ENCODE measurements at regions not wholly inside any gene's neighbourhood (a gene's known extent, or its start where the extent isn't known, plus 50 kb on each side); places are given as distances from the start of the nearest gene placed in this dataset.

GRCh38 chr3:8143186-8143585 lies 358.4 kb upstream of the LMCD1 start:
- Histone ChIP-seq H3K9ac (no peak overlapping the region), H4K20me1 (ENCODE audit: insufficient read depth) (no peaks in the 10 kb centered on the region), H2AFZ (ENCODE audit: low read depth) (no peak overlapping the region), H3K4me2 (no peak overlapping the region), H3K27me3 (ENCODE audit: insufficient read depth, low read depth) (no peaks in the 10 kb centered on the region), H3K4me3 (IDR thresholded peaks at IDR 0.05; ENCODE audit: insufficient read depth, low read depth, low read length) (no peak overlapping the region), H3K79me2 (ENCODE audit: insufficient read depth, low read depth) (no peaks in the 10 kb centered on the region), H3K4me1 (ENCODE audit: low read depth, poor library complexity, severe bottlenecking) (no peaks in the 10 kb centered on the region), H3K27ac (no peak overlapping the region), H3K36me3 (ENCODE audit: insufficient read depth) (no peaks in the 10 kb centered on the region)
- TF ChIP-seq CTCF (conservative IDR thresholded peaks at IDR 0.05; ENCODE audit: low read depth, low read length) = no peak

- Histone ChIP-seq H3K4me1 (ENCODE audit: low read depth, poor library complexity, severe bottlenecking) (no peaks in the 10 kb centered on the region), H3K27me3 (ENCODE audit: insufficient read depth, low read depth) (no peaks in the 10 kb centered on the region)
- no peak for TF ChIP-seq CTCF (conservative IDR thresholded peaks at IDR 0.05; ENCODE audit: low read depth, low read length)
These were observed 356.0 kb upstream of the LMCD1 start for GRCh38 chr3:8145661-8146060.

DNA sequence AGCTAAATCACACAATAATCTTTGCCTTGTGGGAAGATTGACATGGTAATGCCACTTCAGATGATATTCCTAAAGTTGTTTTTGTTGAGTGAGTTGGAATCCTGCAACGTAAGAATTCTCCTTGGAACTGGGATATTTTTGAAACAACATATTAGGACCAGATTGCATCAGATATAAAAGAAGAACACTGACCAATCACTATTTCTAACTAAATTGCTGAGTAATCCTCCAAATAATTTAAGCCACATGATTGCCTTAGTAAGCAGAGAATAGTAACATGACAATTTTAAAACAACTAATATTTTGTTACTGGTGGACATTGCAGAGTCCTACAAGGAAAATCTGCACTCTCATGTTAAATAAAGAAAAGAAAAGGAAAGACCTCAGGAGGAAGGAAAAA lies 353.9 kb upstream of the LMCD1 start:
- Histone ChIP-seq H3K9ac (no peak overlapping the region), H2AFZ (ENCODE audit: low read depth) (no peak overlapping the region), H4K20me1 (ENCODE audit: insufficient read depth) (no peaks in the 10 kb centered on the region), H3K36me3 (ENCODE audit: insufficient read depth) (no peaks in the 10 kb centered on the region), H3K27me3 (ENCODE audit: insufficient read depth, low read depth) (no peaks in the 10 kb centered on the region), H3K79me2 (ENCODE audit: insufficient read depth, low read depth) (no peaks in the 10 kb centered on the region), H3K27ac (no peak overlapping the region), H3K4me1 (ENCODE audit: low read depth, poor library complexity, severe bottlenecking) (no peaks in the 10 kb centered on the region), H3K4me2 (no peak overlapping the region), H3K4me3 (IDR thresholded peaks at IDR 0.05; ENCODE audit: insufficient read depth, low read depth, low read length) (no peak overlapping the region)
- no peak for TF ChIP-seq CTCF (conservative IDR thresholded peaks at IDR 0.05; ENCODE audit: low read depth, low read length)

More at GRCh38 chr3:8145661-8146060, 356.0 kb upstream of the LMCD1 start:
- no peak overlapping the region for H3K27ac ChIP-seq
- no peak overlapping the region for H3K4me3 ChIP-seq (IDR thresholded peaks at IDR 0.05; ENCODE audit: insufficient read depth, low read depth, low read length)
- no peaks in the 10 kb centered on the region for H4K20me1 ChIP-seq (ENCODE audit: insufficient read depth)
- no peak overlapping the region for H3K4me2 ChIP-seq
- H3K36me3 ChIP-seq (ENCODE audit: insufficient read depth) = no peaks in the 10 kb centered on the region
- H2AFZ ChIP-seq (ENCODE audit: low read depth) = no peak overlapping the region
- H3K79me2 ChIP-seq (ENCODE audit: insufficient read depth, low read depth) = no peaks in the 10 kb centered on the region
- H3K9ac ChIP-seq = no peak overlapping the region

GRCh38 chr3:8152821-8153418 lies 348.7 kb upstream of the LMCD1 start:
- TF ChIP-seq CTCF (conservative IDR thresholded peaks at IDR 0.05; ENCODE audit: low read depth, low read length) = no peak
- no peak overlapping the region for H3K9ac ChIP-seq
- H3K27me3 ChIP-seq (ENCODE audit: insufficient read depth, low read depth) = no peaks in the 10 kb centered on the region
- no peak overlapping the region for H3K4me2 ChIP-seq
- H2AFZ ChIP-seq (ENCODE audit: low read depth) = no peak overlapping the region
- H3K4me3 ChIP-seq (IDR thresholded peaks at IDR 0.05; ENCODE audit: insufficient read depth, low read depth, low read length) = no peak overlapping the region
- no peak overlapping the region for H3K27ac ChIP-seq
- no peaks in the 10 kb centered on the region for H4K20me1 ChIP-seq (ENCODE audit: insufficient read depth)
- no peaks in the 10 kb centered on the region for H3K36me3 ChIP-seq (ENCODE audit: insufficient read depth)
- H3K79me2 ChIP-seq (ENCODE audit: insufficient read depth, low read depth) = no peaks in the 10 kb centered on the region
- no peaks in the 10 kb centered on the region for H3K4me1 ChIP-seq (ENCODE audit: low read depth, poor library complexity, severe bottlenecking)

All from KMS-11 (cell line).